Sigmoid colon (tissue), 4 donors: ENCODE measurements at regions not wholly inside any gene's neighbourhood (a gene's known extent, or its start where the extent isn't known, plus 50 kb on each side); places are given as distances from the start of the nearest gene placed in this dataset.
"Not testable (repeated sequence)": the region's sequence is repeated elsewhere in the genome, so short reads cannot be mapped to it uniquely, and the experiment has no call there.

Experiments
- CTCF ChIP-seq, 4 experiments: fragments of 450-650 bp in 3 of 4; fragments of 200-600 bp in 1 of 4; IDR thresholded peaks; one replicate each; pipeline ENCODE4 v1.5.1; 2016 to 2019; ENCODE audit warnings: antibody characterized with exemption in 4 of 4, mild to moderate bottlenecking in 3 of 4, moderate library complexity in 2 of 4
- EP300 ChIP-seq, 4 donors: sonication (generic); formaldehyde crosslinking; IDR thresholded peaks; one replicate each; pipeline ENCODE4 v1.6.1; 2017; ENCODE audit warnings: antibody characterized with exemption in 4 of 4
- POLR2A ChIP-seq, 2 donors: fragments of 450-650 bp; IDR thresholded peaks; one replicate each; pipeline ENCODE4 v1.6.1; 2016; ENCODE audit warnings: antibody characterized with exemption in 2 of 2, mild to moderate bottlenecking in 2 of 2, moderate library complexity in 2 of 2
- POLR2AphosphoS5 ChIP-seq, 4 donors: sonication (generic); formaldehyde crosslinking; IDR thresholded peaks; one replicate each; pipeline ENCODE4 v1.6.1; 2017; ENCODE audit warnings: antibody characterized with exemption in 4 of 4

- TF ChIP-seq EP300, CTCF, POLR2A, POLR2AphosphoS5 (IDR thresholded peaks at IDR 0.05): not testable (repeated sequence)
These were observed 353.2 kb upstream of the EDA2R start for GRCh38 chrX:66992077-66992476.
